ENCODE measurements at regions not wholly inside any gene's neighbourhood (a gene's known extent, or its start where the extent isn't known, plus 50 kb on each side); places are given as distances from the start of the nearest gene placed in this dataset.

GRCh38 chr10:2380218-2380617 lies 642.9 kb upstream of the ADARB2 start:
- H3K27ac ChIP-seq (ENCODE audit: low read length) = no peak overlapping the region
- ATAC-seq (ENCODE audit: insufficient read depth, low read depth) (no peak), DNase-seq (no peak)
- no peak overlapping the region for H3K9ac ChIP-seq (ENCODE audit: low read depth, low read length)
- H2AFZ ChIP-seq (ENCODE audit: low read depth, low read length) = no peak overlapping the region
- H3K27me3 ChIP-seq (ENCODE audit: insufficient read depth, low read length, poor library complexity) = no peaks in the 10 kb centered on the region
- no peaks in the 10 kb centered on the region for H3K36me3 ChIP-seq (ENCODE audit: insufficient read depth, low read length)
- H3K4me1 ChIP-seq (ENCODE audit: insufficient read depth, low read length) = no peaks in the 10 kb centered on the region
- H3K9me3 ChIP-seq (ENCODE audit: insufficient read depth, low read length, severe bottlenecking) = peaks cover 6% of the 10 kb centered on the region
- no peak overlapping the region for H3K4me2 ChIP-seq (ENCODE audit: insufficient read depth, low read length)
- no peaks in the 10 kb centered on the region for H3K79me2 ChIP-seq (ENCODE audit: insufficient read depth, low read length)
- TF ChIP-seq EZH2 (IDR thresholded peaks at IDR 0.05; ENCODE audit: borderline replicate concordance, low read depth, low read length, severe bottlenecking) (no peak), CTCF (IDR thresholded peaks at IDR 0.05; ENCODE audit: borderline replicate concordance, extremely low read depth, low read length, poor library complexity, severe bottlenecking) (no peak)
- no peak overlapping the region for H3K4me3 ChIP-seq (ENCODE audit: low read depth in 1 of 2, low read length in 2 of 2)
- no peaks in the 10 kb centered on the region for H4K20me1 ChIP-seq (ENCODE audit: insufficient read depth, low read length)

GRCh38 chr10:2367083-2367482 lies 629.8 kb upstream of the ADARB2 start:
- no peak overlapping the region for H3K9ac ChIP-seq (ENCODE audit: low read depth, low read length)
- no peak overlapping the region for H3K4me2 ChIP-seq (ENCODE audit: insufficient read depth, low read length)
- TF ChIP-seq EZH2 (IDR thresholded peaks at IDR 0.05; ENCODE audit: borderline replicate concordance, low read depth, low read length, severe bottlenecking) (no peak), CTCF (IDR thresholded peaks at IDR 0.05; ENCODE audit: borderline replicate concordance, extremely low read depth, low read length, poor library complexity, severe bottlenecking) (no peak)
- H3K27ac ChIP-seq (ENCODE audit: low read length) = no peak overlapping the region
- no peak overlapping the region for H3K4me3 ChIP-seq (ENCODE audit: low read depth in 1 of 2, low read length in 2 of 2)
- no peaks in the 10 kb centered on the region for H4K20me1 ChIP-seq (ENCODE audit: insufficient read depth, low read length)
- no peaks in the 10 kb centered on the region for H3K36me3 ChIP-seq (ENCODE audit: insufficient read depth, low read length)
- peaks cover 8% of the 10 kb centered on the region for H3K9me3 ChIP-seq (ENCODE audit: insufficient read depth, low read length, severe bottlenecking)
- DNase-seq = no peak
- no peaks in the 10 kb centered on the region for H3K79me2 ChIP-seq (ENCODE audit: insufficient read depth, low read length)
- no peak overlapping the region for H2AFZ ChIP-seq (ENCODE audit: low read depth, low read length)
- peak; percentile 55; the same call in 2 of the 3 replicates for ATAC-seq (ENCODE audit: insufficient read depth, low read depth)
- peaks cover 6% of the 10 kb centered on the region for H3K27me3 ChIP-seq (ENCODE audit: insufficient read depth, low read length, poor library complexity)
- H3K4me1 ChIP-seq (ENCODE audit: insufficient read depth, low read length) = no peaks in the 10 kb centered on the region

- Histone ChIP-seq H3K4me2 (ENCODE audit: insufficient read depth, low read length) (no peak overlapping the region), H3K4me3 (ENCODE audit: low read depth in 1 of 2, low read length in 2 of 2) (no peak overlapping the region), H3K27me3 (ENCODE audit: insufficient read depth, low read length, poor library complexity) (peaks cover 6% of the 10 kb centered on the region), H3K4me1 (ENCODE audit: insufficient read depth, low read length) (no peaks in the 10 kb centered on the region), H3K9ac (ENCODE audit: low read depth, low read length) (no peak overlapping the region), H2AFZ (ENCODE audit: low read depth, low read length) (no peak overlapping the region), H3K79me2 (ENCODE audit: insufficient read depth, low read length) (no peaks in the 10 kb centered on the region), H3K27ac (ENCODE audit: low read length) (no peak overlapping the region), H3K36me3 (ENCODE audit: insufficient read depth, low read length) (no peaks in the 10 kb centered on the region), H3K9me3 (ENCODE audit: insufficient read depth, low read length, severe bottlenecking) (peaks cover 8% of the 10 kb centered on the region), H4K20me1 (ENCODE audit: insufficient read depth, low read length) (no peaks in the 10 kb centered on the region)
- TF ChIP-seq CTCF (IDR thresholded peaks at IDR 0.05; ENCODE audit: borderline replicate concordance, extremely low read depth, low read length, poor library complexity, severe bottlenecking) = no peak
- TF ChIP-seq EZH2 (IDR thresholded peaks at IDR 0.05; ENCODE audit: borderline replicate concordance, low read depth, low read length, severe bottlenecking) = no peak
- ATAC-seq (ENCODE audit: insufficient read depth, low read depth) (no peak), DNase-seq (no peak)
Measured at GRCh38 chr10:2366264-2366931, 629.1 kb upstream of the ADARB2 start.

Measured in DND-41 (cell line).